Smooth muscle cell (in vitro differentiated cells): ENCODE measurements at regions not wholly inside any gene's neighbourhood (a gene's known extent, or its start where the extent isn't known, plus 50 kb on each side); places are given as distances from the start of the nearest gene placed in this dataset.

Source experiments
- DNase-seq: peaks from one replicate; lab custom pipeline; 2025; ENCODE audit not compliant: unreplicated experiment; lab: John Stamatoyannopoulos, UW
- H2AFZ ChIP-seq: fragments of 200-600 bp; sonication (generic); 2 replicates; pipeline ENCODE4 v1.6.0; 2016; ENCODE audit warnings: antibody characterized with exemption, low read depth, mild to moderate bottlenecking
- H3F3A ChIP-seq: fragments of 200-600 bp; sonication (generic); 2 replicates; pipeline ENCODE4 v1.6.0; 2017; ENCODE audit warnings: antibody characterized with exemption, low read depth
- H3K27ac ChIP-seq: fragments of 200-600 bp; sonication (generic); 2 replicates; pipeline ENCODE4 v1.5.1; 2016; ENCODE audit warnings: low read depth, mild to moderate bottlenecking
- H3K27me3 ChIP-seq: fragments of 200-600 bp; sonication (generic); 2 replicates; pipeline ENCODE4 v1.6.1; 2016; ENCODE audit warnings: low read depth, mild to moderate bottlenecking
- H3K36me3 ChIP-seq: fragments of 200-600 bp; sonication (generic); 2 replicates; pipeline ENCODE4 v1.5.1; 2016; ENCODE audit warnings: low read depth
- H3K4me1 ChIP-seq: fragments of 200-600 bp; sonication (generic); 2 replicates; pipeline ENCODE4 v1.5.1; 2016; ENCODE audit warnings: low read depth
- H3K4me2 ChIP-seq: fragments of 200-600 bp; sonication (generic); 2 replicates; pipeline ENCODE4 v1.6.0; 2016; ENCODE audit warnings: mild to moderate bottlenecking
- H3K4me3 ChIP-seq: fragments of 200-600 bp; sonication (generic); 2 replicates; pipeline ENCODE4 v1.5.1; 2016; ENCODE audit warnings: mild to moderate bottlenecking
- H3K79me2 ChIP-seq: fragments of 200-600 bp; sonication (generic); 2 replicates; pipeline ENCODE4 v1.6.0; 2016; ENCODE audit warnings: low read depth, mild to moderate bottlenecking
- H3K9ac ChIP-seq: fragments of 200-600 bp; sonication (generic); 2 replicates; pipeline ENCODE4 v1.6.0; 2016; ENCODE audit warnings: low read depth
- H3K9me3 ChIP-seq: fragments of 200-600 bp; sonication (generic); replicated peaks from 2 replicates; pipeline ENCODE4 v1.5.1; 2016; ENCODE audit warnings: low read depth
- H4K20me1 ChIP-seq: fragments of 200-600 bp; sonication (generic); 2 replicates; pipeline ENCODE4 v1.6.0; 2016; ENCODE audit warnings: low read depth
- CTCF ChIP-seq: fragments of 200-600 bp; sonication (generic); IDR thresholded peaks from 2 replicates; pipeline ENCODE4 v1.5.1; 2017; ENCODE audit warnings: borderline replicate concordance, mild to moderate bottlenecking, antibody characterized with exemption; ENCODE audit not compliant: insufficient read depth, poor library complexity, severe bottlenecking
- WGBS: methylation state at CpG from one replicate; pipeline ENCODE4 v1.1.7; 2016; ENCODE audit warnings: low lambda C conversion rate; 5-methylcytosine and 5-hydroxymethylcytosine counted together

GRCh38 chr10:27433976-27434375 is 70.1 kb upstream of the RAB18 start:
- no peak for TF ChIP-seq CTCF
- Histone ChIP-seq H3K4me1 (no peaks in the 10 kb centered on the region), H3K9me3 (no peaks in the 10 kb centered on the region), H3K36me3 (no peaks in the 10 kb centered on the region), H3K4me2 (no peak overlapping the region), H3K27me3 (no peaks in the 10 kb centered on the region), H3K4me3 (no peak overlapping the region), H3K79me2 (no peaks in the 10 kb centered on the region), H3K9ac (no peak overlapping the region), H4K20me1 (no peaks in the 10 kb centered on the region), H3K27ac (no peak overlapping the region), H2AFZ (no peak overlapping the region), H3F3A (no peaks in the 10 kb centered on the region)
- WGBS: 87% methylated on average over 2 of the region's 2 CpGs
- DNase-seq: no peak

- DNase-seq: no peak
- Histone ChIP-seq H3K36me3 (no peaks in the 10 kb centered on the region), H3K79me2 (no peaks in the 10 kb centered on the region), H3K27ac (no peak overlapping the region), H3K4me3 (no peak overlapping the region), H3K9me3 (no peaks in the 10 kb centered on the region), H3K9ac (no peak overlapping the region), H3K4me1 (no peaks in the 10 kb centered on the region), H3K4me2 (no peak overlapping the region), H3F3A (no peaks in the 10 kb centered on the region), H3K27me3 (no peaks in the 10 kb centered on the region), H2AFZ (no peak overlapping the region), H4K20me1 (no peaks in the 10 kb centered on the region)
- WGBS: 78% methylated on average over 2 of the region's 2 CpGs
- no peak for TF ChIP-seq CTCF
These were observed 77.1 kb upstream of the RAB18 start for GRCh38 chr10:27426948-27427467.

GRCh38 chr10:27413831-27414348 is 90.2 kb upstream of the RAB18 start:
- Histone ChIP-seq H3K27ac (no peak overlapping the region), H3F3A (no peaks in the 10 kb centered on the region), H3K4me1 (no peaks in the 10 kb centered on the region), H3K9ac (no peak overlapping the region), H2AFZ (no peak overlapping the region), H3K9me3 (no peaks in the 10 kb centered on the region), H3K36me3 (no peaks in the 10 kb centered on the region), H3K4me3 (no peak overlapping the region), H3K79me2 (no peaks in the 10 kb centered on the region), H3K4me2 (no peak overlapping the region), H3K27me3 (no peaks in the 10 kb centered on the region), H4K20me1 (no peaks in the 10 kb centered on the region)
- TF ChIP-seq CTCF: no peak
- 96% methylated on average over 30 of the region's 34 CpGs for WGBS
- no peak for DNase-seq

GRCh38 chr10:27413387-27413786 is 90.7 kb upstream of the RAB18 start:
- Histone ChIP-seq H2AFZ (no peak overlapping the region), H3K27me3 (no peaks in the 10 kb centered on the region), H3K79me2 (no peaks in the 10 kb centered on the region), H3K4me3 (no peak overlapping the region), H4K20me1 (no peaks in the 10 kb centered on the region), H3F3A (no peaks in the 10 kb centered on the region), H3K9ac (no peak overlapping the region), H3K27ac (no peak overlapping the region), H3K9me3 (no peaks in the 10 kb centered on the region), H3K4me1 (no peaks in the 10 kb centered on the region), H3K36me3 (no peaks in the 10 kb centered on the region), H3K4me2 (no peak overlapping the region)
- 90% methylated on average over 28 of the region's 28 CpGs for WGBS
- TF ChIP-seq CTCF: no peak
- DNase-seq: no peak
